Retinal pigment epithelial cell (primary cell): ENCODE measurements at regions not wholly inside any gene's neighbourhood (a gene's known extent, or its start where the extent isn't known, plus 50 kb on each side); places are given as distances from the start of the nearest gene placed in this dataset.

Source experiments
- DNase-seq: peaks from one replicate; pipeline ENCODE4 v3.0.0-alpha.2; 2010; ENCODE audit warnings: low read depth
- H3K4me3 ChIP-seq: 2 replicates; pipeline ENCODE4 v1.5.1; 2011; ENCODE audit warnings: mild to moderate bottlenecking, low read length, control low read depth, moderate library complexity
- CTCF ChIP-seq: conservative IDR thresholded peaks from 2 replicates; pipeline ENCODE4 v1.5.1; 2011; ENCODE audit warnings: low read depth, low read length, control low read depth, inconsistent platforms

DNA sequence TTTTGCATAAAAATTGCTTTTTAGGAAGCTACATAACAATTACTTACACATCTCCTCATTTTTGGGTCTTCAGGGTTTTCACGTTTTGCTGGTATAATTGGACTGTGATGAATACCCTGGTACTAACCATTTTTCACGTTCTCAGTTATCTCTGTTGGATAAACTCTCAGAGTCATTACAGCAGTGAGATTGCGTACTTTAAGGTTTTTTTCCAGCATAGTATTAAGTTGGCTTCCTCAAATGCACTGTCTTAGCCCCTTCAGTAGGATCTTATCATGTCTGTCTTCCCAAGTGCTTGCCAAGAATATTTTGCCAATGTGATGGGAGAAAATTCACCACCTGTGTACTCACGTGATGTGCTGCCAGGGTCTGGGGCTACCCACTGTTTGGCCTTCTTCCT lies 342.5 kb downstream of the TEX29 start:
- DNase-seq, result no peak
- no peak overlapping the region for H3K4me3 ChIP-seq
- no peak for TF ChIP-seq CTCF

- no peak for TF ChIP-seq CTCF
- H3K4me3 ChIP-seq, result no peak overlapping the region
- DNase-seq, result no peak
Observed at GRCh38 chr13:111663505-111663904, 343.1 kb downstream of the TEX29 start.

DNA sequence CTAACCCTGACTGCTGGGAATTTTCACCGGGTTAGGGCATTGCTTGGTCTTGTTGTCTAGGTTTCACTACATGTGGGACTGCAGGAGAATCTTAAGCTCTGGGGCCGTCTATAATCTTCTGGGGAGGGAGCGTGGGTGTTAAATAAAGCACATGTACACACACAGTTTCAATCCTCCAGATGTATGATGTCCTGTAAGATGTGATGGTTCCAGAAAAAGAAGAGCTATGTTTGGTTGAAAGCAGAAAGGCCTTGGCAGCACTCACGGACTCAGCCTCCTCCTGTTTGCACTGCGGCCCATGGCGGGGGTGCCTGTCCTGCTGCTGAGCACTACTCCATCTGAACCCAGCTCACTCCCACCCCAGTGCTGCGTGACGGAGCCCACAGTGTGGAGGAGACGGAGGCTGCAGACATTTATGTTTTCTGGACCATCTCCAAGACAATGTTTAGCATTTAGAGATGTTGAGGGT lies 343.5 kb downstream of the TEX29 start:
- no peak overlapping the region for H3K4me3 ChIP-seq
- no peak for TF ChIP-seq CTCF
- no peak for DNase-seq

GRCh38 chr13:111664696-111665095 lies 344.3 kb downstream of the TEX29 start:
- no peak overlapping the region for H3K4me3 ChIP-seq
- no peak for DNase-seq
- no peak for TF ChIP-seq CTCF

GRCh38 chr13:111665691-111666095 lies 345.3 kb downstream of the TEX29 start:
- no peak overlapping the region for H3K4me3 ChIP-seq
- no peak for TF ChIP-seq CTCF

GRCh38 chr13:111666164-111666776 lies 345.8 kb downstream of the TEX29 start:
- TF ChIP-seq CTCF, result no peak
- H3K4me3 ChIP-seq, result no peak overlapping the region
- no peak for DNase-seq

More at GRCh38 chr13:111665691-111666095, 345.3 kb downstream of the TEX29 start:
- no peak for DNase-seq

GRCh38 chr13:111667757-111668156 lies 347.3 kb downstream of the TEX29 start:
- DNase-seq, result no peak

More at GRCh38 chr13:111667757-111668156, 347.3 kb downstream of the TEX29 start:
- H3K4me3 ChIP-seq, result no peak overlapping the region
- no peak for TF ChIP-seq CTCF
